PC-3 (cell line): ENCODE measurements at regions not wholly inside any gene's neighbourhood (a gene's known extent, or its start where the extent isn't known, plus 50 kb on each side); places are given as distances from the start of the nearest gene placed in this dataset.
A peak's percentile ranks its signal among the peaks of the same experiment; 100 is the strongest.

Source experiments
- ATAC-seq: fragments of 200-7000 bp; cut with Tn5 transposase; 2 replicates; pipeline ENCODE4 v1.9.1; 2020; ENCODE audit warnings: mild to moderate bottlenecking, moderate library complexity
- BruUV-seq: library from RNA; stranded (reverse); fragments of 400-500 nt; replicated peaks from 2 replicates; lab custom pipeline; 2021; lab: Mats Ljungman, UMichigan
- CTCF ChIA-PET: fragments of 300-600 bp; sonication (Branson Sonifier 250); formaldehyde crosslinking; loops from one replicate; lab custom pipeline; 2022; ENCODE audit warnings: antibody characterized with exemption; lab: Charles Lee
- POLR2A ChIA-PET: fragments of 300-600 bp; sonication (Branson Sonifier 250); formaldehyde crosslinking; loops from one replicate; lab custom pipeline; 2022; ENCODE audit warnings: antibody characterized with exemption; ENCODE audit not compliant: unreplicated experiment; lab: Charles Lee
- DNase-seq: peaks from one replicate; pipeline ENCODE4 v3.0.0-alpha.2; 2015
- H2AFZ ChIP-seq: fragments of 300-600 bp; sonication (generic); 2 replicates; pipeline ENCODE4 v1.6.0; 2016; ENCODE audit warnings: antibody characterized with exemption, low read length
- H3F3A ChIP-seq: fragments of 300-600 bp; sonication (generic); one replicate; pipeline ENCODE4 v1.6.0; 2017; ENCODE audit warnings: antibody characterized with exemption, low read length, control low read depth, mild to moderate bottlenecking; ENCODE audit not compliant: unreplicated experiment
- H3K27ac ChIP-seq: fragments of 300-600 bp; sonication (generic); 2 replicates; pipeline ENCODE4 v1.5.1; 2016; ENCODE audit warnings: mild to moderate bottlenecking, low read length
- H3K27me3 ChIP-seq: fragments of 300-600 bp; sonication (generic); 2 replicates; pipeline ENCODE4 v1.6.1; 2016; ENCODE audit warnings: low read length, mixed read lengths
- H3K36me3 ChIP-seq: fragments of 300-600 bp; sonication (generic); 2 replicates; pipeline ENCODE4 v1.6.1; 2016; ENCODE audit warnings: low read depth, mixed run types, low read length, mixed read lengths
- H3K4me1 ChIP-seq: fragments of 300-600 bp; sonication (generic); 2 replicates; pipeline ENCODE4 v1.5.1; 2016; ENCODE audit warnings: low read length; ENCODE audit not compliant: insufficient read depth
- H3K4me2 ChIP-seq: fragments of 300-600 bp; sonication (generic); 2 replicates; pipeline ENCODE4 v1.6.0; 2016; ENCODE audit warnings: low read length
- H3K4me3 ChIP-seq: fragments of 300-600 bp; sonication (generic); 2 replicates; pipeline ENCODE4 v1.5.1; 2016; ENCODE audit warnings: mild to moderate bottlenecking, low read length, mixed read lengths
- H3K79me2 ChIP-seq: fragments of 300-600 bp; sonication (generic); 2 replicates; pipeline ENCODE4 v1.6.1; 2017; ENCODE audit warnings: low read length, mixed read lengths
- H3K9ac ChIP-seq: fragments of 300-600 bp; sonication (generic); 2 replicates; pipeline ENCODE4 v1.6.0; 2016; ENCODE audit warnings: mild to moderate bottlenecking, low read length
- H3K9me2 ChIP-seq: fragments of 300-600 bp; sonication (generic); replicated peaks from 2 replicates; pipeline ENCODE4 v1.6.1; 2016; ENCODE audit warnings: mixed run types, low read length, mixed read lengths
- H3K9me3 ChIP-seq: fragments of 300-600 bp; sonication (generic); 2 replicates; pipeline ENCODE4 v1.6.1; 2016; ENCODE audit warnings: low read length, mixed read lengths
- H4K20me1 ChIP-seq: fragments of 300-600 bp; sonication (generic); 2 replicates; pipeline ENCODE4 v1.6.1; 2016; ENCODE audit warnings: low read length, mixed read lengths
- EZH2 ChIP-seq: fragments of 300-600 bp; sonication (generic); IDR thresholded peaks from one replicate; pipeline ENCODE4 v1.6.1; 2017; ENCODE audit warnings: antibody characterized with exemption, mild to moderate bottlenecking, low read length; ENCODE audit not compliant: unreplicated experiment
- EZH2phosphoT487 ChIP-seq: fragments of 300-600 bp; sonication (generic); IDR thresholded peaks from 2 replicates; pipeline ENCODE4 v1.6.1; 2018; ENCODE audit warnings: mild to moderate bottlenecking, antibody characterized with exemption, low read length, borderline replicate concordance
- intact Hi-C: fragments of 100-400 bp; cut with micrococcal nuclease; formaldehyde crosslinking; loops from 2 replicates; pipeline ENCODE4 v1.9.0; 2023
- TF ChIP-seq, protein P1 (sequence below): fragments of 300-600 bp; sonication (generic); conservative IDR thresholded peaks from 2 replicates; pipeline ENCODE4 v1.5.1; 2017; ENCODE audit warnings: antibody characterized with exemption, low read depth, mild to moderate bottlenecking, low read length

DNA sequence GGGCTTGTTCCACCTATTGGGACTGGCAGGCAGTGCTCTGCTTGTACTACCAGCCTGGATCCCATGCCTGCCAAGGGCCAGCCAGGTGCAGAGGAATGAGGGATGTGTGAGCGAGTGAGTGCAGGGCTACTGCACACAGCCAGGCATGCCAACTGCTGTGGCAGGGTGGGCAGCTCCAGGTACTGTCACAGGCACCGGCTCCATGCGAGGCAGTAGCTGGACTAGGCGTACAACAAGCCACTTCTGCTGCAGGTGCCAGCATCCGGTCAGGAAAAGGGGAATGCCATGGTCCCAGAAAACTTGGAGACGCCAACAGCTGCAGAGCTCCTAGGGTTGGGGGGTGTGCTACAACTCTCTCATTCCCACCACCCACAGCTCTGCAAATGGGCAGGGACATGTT lies 1356.7 kb downstream of the SI start:
- intact Hi-C loops: no loop called here
- BruUV-seq: no TSS peak
- no peak overlapping the region for H3K27ac ChIP-seq

DNA sequence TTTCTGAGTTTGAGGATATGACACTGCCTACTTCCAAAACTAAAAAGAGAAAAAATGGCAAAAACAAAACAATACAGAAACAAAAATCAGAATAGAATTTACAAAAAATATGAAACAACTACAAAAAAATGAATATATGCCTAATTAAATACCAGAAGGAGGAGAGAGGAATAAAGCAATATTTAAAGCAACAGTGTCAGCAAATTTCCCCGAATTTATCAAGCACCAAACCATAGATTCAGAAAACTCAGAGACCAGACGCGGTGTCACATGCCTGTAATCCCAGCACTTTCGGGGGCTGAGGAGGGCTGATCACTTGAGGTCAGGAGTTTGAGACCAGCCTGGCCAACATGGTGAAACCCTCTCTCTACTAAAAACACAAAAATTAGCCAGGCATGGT lies 1360.9 kb downstream of the SI start:
- Histone ChIP-seq H4K20me1 (no peaks in the 10 kb centered on the region), H3K27ac (no peak overlapping the region), H3K4me1 (no peaks in the 10 kb centered on the region), H2AFZ (no peak overlapping the region), H3K4me3 (no peak overlapping the region), H3K9me2 (no peaks in the 10 kb centered on the region), H3K36me3 (no peaks in the 10 kb centered on the region), H3K79me2 (no peaks in the 10 kb centered on the region), H3K27me3 (no peaks in the 10 kb centered on the region), H3K9me3 (no peaks in the 10 kb centered on the region), H3K4me2 (no peak overlapping the region), H3F3A (no peaks in the 10 kb centered on the region), H3K9ac (no peak overlapping the region)
- no TSS peak for BruUV-seq
- intact Hi-C loops: no loop called here
- ChIA-PET POLR2A (no interaction called here), CTCF (no interaction called here)
- ATAC-seq (no peak), DNase-seq (no peak)
- TF ChIP-seq EZH2 (no peak), EZH2phosphoT487 (no peak)
- TF ChIP-seq, protein P1, sequence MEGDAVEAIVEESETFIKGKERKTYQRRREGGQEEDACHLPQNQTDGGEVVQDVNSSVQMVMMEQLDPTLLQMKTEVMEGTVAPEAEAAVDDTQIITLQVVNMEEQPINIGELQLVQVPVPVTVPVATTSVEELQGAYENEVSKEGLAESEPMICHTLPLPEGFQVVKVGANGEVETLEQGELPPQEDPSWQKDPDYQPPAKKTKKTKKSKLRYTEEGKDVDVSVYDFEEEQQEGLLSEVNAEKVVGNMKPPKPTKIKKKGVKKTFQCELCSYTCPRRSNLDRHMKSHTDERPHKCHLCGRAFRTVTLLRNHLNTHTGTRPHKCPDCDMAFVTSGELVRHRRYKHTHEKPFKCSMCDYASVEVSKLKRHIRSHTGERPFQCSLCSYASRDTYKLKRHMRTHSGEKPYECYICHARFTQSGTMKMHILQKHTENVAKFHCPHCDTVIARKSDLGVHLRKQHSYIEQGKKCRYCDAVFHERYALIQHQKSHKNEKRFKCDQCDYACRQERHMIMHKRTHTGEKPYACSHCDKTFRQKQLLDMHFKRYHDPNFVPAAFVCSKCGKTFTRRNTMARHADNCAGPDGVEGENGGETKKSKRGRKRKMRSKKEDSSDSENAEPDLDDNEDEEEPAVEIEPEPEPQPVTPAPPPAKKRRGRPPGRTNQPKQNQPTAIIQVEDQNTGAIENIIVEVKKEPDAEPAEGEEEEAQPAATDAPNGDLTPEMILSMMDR: no peak

More for the DNA sequence above, 1356.7 kb downstream of the SI start:
- ChIA-PET CTCF (no interaction called here), POLR2A (no interaction called here)
- H3K4me2 ChIP-seq: no peak overlapping the region
- H4K20me1 ChIP-seq: no peaks in the 10 kb centered on the region
- no peaks in the 10 kb centered on the region for H3K4me1 ChIP-seq
- H3K9ac ChIP-seq: no peak overlapping the region
- H3K4me3 ChIP-seq: no peak overlapping the region
- no peaks in the 10 kb centered on the region for H3K27me3 ChIP-seq
- H2AFZ ChIP-seq: no peak overlapping the region
- DNase-seq (no peak), ATAC-seq (no peak)
- no peaks in the 10 kb centered on the region for H3K9me3 ChIP-seq
- no peaks in the 10 kb centered on the region for H3K9me2 ChIP-seq
- H3F3A ChIP-seq: no peaks in the 10 kb centered on the region
- no peaks in the 10 kb centered on the region for H3K36me3 ChIP-seq
- H3K79me2 ChIP-seq: no peaks in the 10 kb centered on the region
- TF ChIP-seq EZH2 (no peak), EZH2phosphoT487 (no peak)
- TF ChIP-seq, protein P1: no peak

- no peak for TF ChIP-seq EZH2phosphoT487
- no peak for TF ChIP-seq EZH2
- TF ChIP-seq, protein P1: no peak
- peak; percentile 92 for ATAC-seq
- H3K4me1 ChIP-seq: peaks cover 24% of the 10 kb centered on the region
- H3K9ac ChIP-seq: peak overlapping the region; percentile 44; the same call in 1 of the 2 replicates
- ChIA-PET CTCF (no interaction called here), POLR2A (no interaction called here)
- H3K9me3 ChIP-seq: no peaks in the 10 kb centered on the region
- H4K20me1 ChIP-seq: no peaks in the 10 kb centered on the region
- H3K79me2 ChIP-seq: no peaks in the 10 kb centered on the region
- intact Hi-C loops: no loop called here
- H3K9me2 ChIP-seq: no peaks in the 10 kb centered on the region
- no peaks in the 10 kb centered on the region for H3K36me3 ChIP-seq
- peak overlapping the region; percentile 65 for H3K4me2 ChIP-seq
- BruUV-seq: no TSS peak
- no peaks in the 10 kb centered on the region for H3K27me3 ChIP-seq
- H3K4me3 ChIP-seq: no peak overlapping the region
- DNase-seq: peak; percentile 55
- no peak overlapping the region for H2AFZ ChIP-seq
- H3F3A ChIP-seq: no peaks in the 10 kb centered on the region
- peak overlapping the region; percentile 82 for H3K27ac ChIP-seq
Observed at GRCh38 chr3:163708428-163708827, 1369.9 kb downstream of the SI start.
